ENCODE measurements at regions not wholly inside any gene's neighbourhood (a gene's known extent, or its start where the extent isn't known, plus 50 kb on each side); places are given as distances from the start of the nearest gene placed in this dataset.

DNA sequence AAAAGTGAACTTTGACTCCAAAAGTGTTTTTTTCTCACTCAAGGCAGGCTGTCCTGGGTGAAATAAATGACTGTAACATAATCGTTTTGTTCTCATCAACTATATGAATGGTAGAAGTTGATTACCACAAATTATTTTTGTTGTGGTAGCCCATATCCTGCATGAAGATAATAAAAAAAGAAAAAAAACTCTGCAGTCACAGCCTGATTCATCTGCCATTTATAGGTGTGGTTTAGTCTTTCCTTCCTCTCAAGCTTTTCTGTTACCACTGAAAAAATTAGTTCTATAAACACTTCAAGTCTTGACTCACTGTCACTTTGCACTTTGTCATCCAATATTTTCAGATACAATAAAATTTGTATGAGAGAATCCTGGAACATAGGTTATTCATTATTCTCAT, 522.0 kb downstream of the PLCL1 start:
- H3K27me3 ChIP-seq (ENCODE audit: low read depth), result peaks cover 18% of the 10 kb centered on the region
- in situ Hi-C loops (cut with MboI; ENCODE audit: low sequenced_read_pairs), result no loop called here
- H3K9me3 ChIP-seq, result no peaks in the 10 kb centered on the region
- no peak for DNase-seq (ENCODE audit: low spot score in 2 of 2)
- no peaks in the 10 kb centered on the region for H3K36me3 ChIP-seq (replicated peaks)
- H3K4me3 ChIP-seq, result no peak overlapping the region
- no peaks in the 10 kb centered on the region for H3K4me1 ChIP-seq

GRCh38 chr2:198325359-198325758, 521.0 kb downstream of the PLCL1 start:
- Histone ChIP-seq H3K27me3 (ENCODE audit: low read depth) (peaks cover 15% of the 10 kb centered on the region), H3K4me1 (no peaks in the 10 kb centered on the region), H3K4me3 (no peak overlapping the region), H3K36me3 (replicated peaks) (no peaks in the 10 kb centered on the region), H3K9me3 (no peaks in the 10 kb centered on the region)
- in situ Hi-C loops (cut with MboI; ENCODE audit: low sequenced_read_pairs), result no loop called here
- no peak for DNase-seq (ENCODE audit: low spot score in 2 of 2)

DNA sequence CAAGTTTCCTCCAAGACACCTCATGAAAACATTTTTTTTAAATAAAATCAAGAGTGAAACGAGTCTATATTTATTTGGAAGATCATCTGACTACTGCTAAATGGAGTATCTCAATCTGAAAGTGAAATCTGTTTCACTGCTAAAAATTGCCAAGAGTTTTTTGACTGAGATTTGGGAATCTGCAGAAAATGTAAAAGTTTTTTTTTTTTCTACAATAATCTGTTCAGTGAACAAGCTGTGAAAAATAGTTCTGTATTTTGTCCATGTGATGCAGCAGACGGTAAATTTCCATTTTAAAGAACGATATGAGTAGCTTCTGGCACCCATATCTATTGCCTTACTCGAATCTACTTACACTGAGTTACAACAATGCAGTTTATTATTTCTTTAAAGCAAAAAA, 519.7 kb downstream of the PLCL1 start:
- no peak for DNase-seq (ENCODE audit: low spot score in 2 of 2)
- H3K36me3 ChIP-seq (replicated peaks), result no peaks in the 10 kb centered on the region
- in situ Hi-C loops (cut with MboI; ENCODE audit: low sequenced_read_pairs), result loop anchor here (25.0 kb wide), 1 partner anchor 1163 kb away; no protein-coding TSS in a partner anchor
- H3K4me1 ChIP-seq, result no peaks in the 10 kb centered on the region
- peaks cover 24% of the 10 kb centered on the region for H3K27me3 ChIP-seq (ENCODE audit: low read depth)
- H3K9me3 ChIP-seq, result no peaks in the 10 kb centered on the region
- no peak overlapping the region for H3K4me3 ChIP-seq

DNA sequence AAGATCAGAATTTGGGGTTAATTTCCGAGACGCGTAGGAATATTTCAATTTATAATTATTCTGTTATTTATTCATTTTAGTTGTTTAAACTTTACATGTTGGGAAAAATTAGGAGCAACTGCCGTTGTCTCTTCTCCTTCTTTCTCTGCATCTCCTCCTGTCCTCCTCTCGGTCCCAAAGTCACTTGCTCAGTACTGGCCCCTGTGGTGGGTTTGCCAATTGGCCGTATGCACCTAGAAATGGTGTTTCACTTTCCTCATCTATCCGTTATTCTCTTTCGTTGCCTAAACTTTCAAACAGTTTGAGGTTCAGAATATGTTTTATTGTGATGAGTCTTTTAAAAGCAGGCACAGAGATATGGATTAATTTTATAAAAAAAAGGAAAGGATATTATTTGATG, 517.9 kb downstream of the PLCL1 start:
- no peaks in the 10 kb centered on the region for H3K9me3 ChIP-seq
- DNase-seq (ENCODE audit: low spot score in 2 of 2), result peak in 1 of 2 experiments; percentile 34
- in situ Hi-C loops (cut with MboI; ENCODE audit: low sequenced_read_pairs), result loop anchor here (25.0 kb wide), 1 partner anchor 1165 kb away; no protein-coding TSS in a partner anchor
- H3K36me3 ChIP-seq (replicated peaks), result no peaks in the 10 kb centered on the region
- no peak overlapping the region for H3K4me3 ChIP-seq
- no peaks in the 10 kb centered on the region for H3K4me1 ChIP-seq
- H3K27me3 ChIP-seq (ENCODE audit: low read depth), result peaks cover 28% of the 10 kb centered on the region

DNA sequence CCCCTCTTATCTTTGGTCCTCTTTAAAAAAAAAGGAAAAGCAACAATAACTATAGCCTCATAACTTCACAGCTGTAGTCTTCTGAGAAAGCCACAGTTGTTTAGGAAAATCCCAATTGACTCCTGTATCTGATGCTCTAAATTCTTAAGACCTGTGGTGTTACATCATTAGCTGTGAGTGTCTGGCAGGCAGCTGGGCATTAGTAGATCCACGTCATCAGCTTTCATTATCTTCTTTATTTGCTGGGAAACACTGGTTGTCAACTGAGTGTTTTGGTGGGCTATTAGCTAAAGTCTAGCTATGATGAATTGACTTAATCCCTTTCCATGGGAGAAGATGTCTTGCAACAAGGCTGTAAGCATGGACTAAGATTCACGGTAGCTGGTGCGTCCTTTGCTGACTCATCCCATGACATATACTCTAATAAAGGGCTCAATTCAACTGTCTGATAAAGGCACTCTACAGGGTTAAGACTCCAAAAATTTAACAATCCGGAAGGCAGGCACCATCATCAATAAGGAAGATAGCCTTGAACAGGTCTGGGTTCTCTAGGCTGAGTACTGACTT, 517.2 kb downstream of the PLCL1 start:
- Histone ChIP-seq H3K36me3 (replicated peaks) (no peaks in the 10 kb centered on the region), H3K4me3 (no peak overlapping the region), H3K9me3 (no peaks in the 10 kb centered on the region), H3K27me3 (ENCODE audit: low read depth) (peaks cover 30% of the 10 kb centered on the region), H3K4me1 (no peaks in the 10 kb centered on the region)
- in situ Hi-C loops (cut with MboI; ENCODE audit: low sequenced_read_pairs), result loop anchor here (25.0 kb wide), 1 partner anchor 1166 kb away; no protein-coding TSS in a partner anchor
- no peak for DNase-seq (ENCODE audit: low spot score in 2 of 2)

DNA sequence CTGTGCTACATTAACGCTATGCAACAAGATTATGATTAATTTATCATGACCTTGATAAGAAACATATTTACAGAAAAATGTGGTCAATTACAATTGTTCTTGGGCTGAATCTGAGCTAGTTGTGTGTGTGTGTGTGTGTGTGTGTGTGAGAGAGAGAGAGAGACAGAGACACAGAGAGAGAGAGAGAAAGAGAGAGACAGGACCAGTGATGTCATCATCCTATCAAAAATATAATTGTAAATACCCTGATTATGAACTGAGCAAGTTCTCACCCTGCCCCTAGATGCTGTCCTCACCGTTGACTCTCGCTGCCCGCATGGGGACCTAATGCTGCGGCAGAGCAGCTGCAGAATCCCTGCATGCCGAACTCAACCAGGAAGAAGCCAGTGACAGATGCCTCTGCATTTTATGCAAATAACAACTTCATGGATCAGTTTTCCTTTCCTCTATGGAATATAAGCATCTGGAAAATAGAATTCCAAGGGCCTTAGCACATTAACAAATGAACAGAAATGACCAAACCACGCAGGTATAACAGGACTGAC, 512.5 kb downstream of the PLCL1 start:
- in situ Hi-C loops (cut with MboI; ENCODE audit: low sequenced_read_pairs), result loop anchor here (25.0 kb wide), 1 partner anchor 1170 kb away; no protein-coding TSS in a partner anchor
- no peak for DNase-seq (ENCODE audit: low spot score in 2 of 2)
- no peaks in the 10 kb centered on the region for H3K9me3 ChIP-seq
- peaks cover 8% of the 10 kb centered on the region for H3K4me1 ChIP-seq
- H3K4me3 ChIP-seq, result no peak overlapping the region
- peaks cover 40% of the 10 kb centered on the region for H3K27me3 ChIP-seq (ENCODE audit: low read depth)
- H3K36me3 ChIP-seq (replicated peaks), result no peaks in the 10 kb centered on the region

GRCh38 chr2:198315791-198316630, 511.6 kb downstream of the PLCL1 start:
- H3K4me1 ChIP-seq, result peaks cover 8% of the 10 kb centered on the region
- H3K9me3 ChIP-seq, result no peaks in the 10 kb centered on the region
- no peak overlapping the region for H3K4me3 ChIP-seq
- H3K36me3 ChIP-seq (replicated peaks), result no peaks in the 10 kb centered on the region
- in situ Hi-C loops (cut with MboI; ENCODE audit: low sequenced_read_pairs), result loop anchor here (25.0 kb wide), 1 partner anchor 1171 kb away; no protein-coding TSS in a partner anchor
- no peak for DNase-seq (ENCODE audit: low spot score in 2 of 2)
- H3K27me3 ChIP-seq (ENCODE audit: low read depth), result peaks cover 43% of the 10 kb centered on the region

GRCh38 chr2:198314559-198315153, 510.3 kb downstream of the PLCL1 start:
- Histone ChIP-seq H3K4me1 (peaks cover 8% of the 10 kb centered on the region), H3K4me3 (no peak overlapping the region), H3K9me3 (no peaks in the 10 kb centered on the region), H3K27me3 (ENCODE audit: low read depth) (peaks cover 40% of the 10 kb centered on the region), H3K36me3 (replicated peaks) (no peaks in the 10 kb centered on the region)
- DNase-seq (ENCODE audit: low spot score in 2 of 2), result peak in 1 of 2 experiments; percentile 51
- in situ Hi-C loops (cut with MboI; ENCODE audit: low sequenced_read_pairs), result loop anchor here (25.0 kb wide), 1 partner anchor 1173 kb away; no protein-coding TSS in a partner anchor

GRCh38 chr2:198312596-198313483, 508.4 kb downstream of the PLCL1 start:
- DNase-seq (ENCODE audit: low spot score in 2 of 2), result peak; percentile 39 to 72
- Histone ChIP-seq H3K4me1 (peaks cover 8% of the 10 kb centered on the region), H3K9me3 (no peaks in the 10 kb centered on the region), H3K36me3 (replicated peaks) (no peaks in the 10 kb centered on the region), H3K27me3 (ENCODE audit: low read depth) (peaks cover 28% of the 10 kb centered on the region), H3K4me3 (no peak overlapping the region)
- in situ Hi-C loops (cut with MboI; ENCODE audit: low sequenced_read_pairs), result loop anchor here (25.0 kb wide), 1 partner anchor 1174 kb away; no protein-coding TSS in a partner anchor

- in situ Hi-C loops (cut with MboI; ENCODE audit: low sequenced_read_pairs), result loop anchor here (25.0 kb wide), 1 partner anchor 1176 kb away; no protein-coding TSS in a partner anchor
- H3K27me3 ChIP-seq (ENCODE audit: low read depth), result peaks cover 25% of the 10 kb centered on the region
- no peak overlapping the region for H3K4me3 ChIP-seq
- DNase-seq (ENCODE audit: low spot score in 2 of 2), result no peak
- no peaks in the 10 kb centered on the region for H3K36me3 ChIP-seq (replicated peaks)
- no peaks in the 10 kb centered on the region for H3K9me3 ChIP-seq
- peaks cover 8% of the 10 kb centered on the region for H3K4me1 ChIP-seq
Measured at GRCh38 chr2:198311020-198311419, 506.6 kb downstream of the PLCL1 start.

DNA sequence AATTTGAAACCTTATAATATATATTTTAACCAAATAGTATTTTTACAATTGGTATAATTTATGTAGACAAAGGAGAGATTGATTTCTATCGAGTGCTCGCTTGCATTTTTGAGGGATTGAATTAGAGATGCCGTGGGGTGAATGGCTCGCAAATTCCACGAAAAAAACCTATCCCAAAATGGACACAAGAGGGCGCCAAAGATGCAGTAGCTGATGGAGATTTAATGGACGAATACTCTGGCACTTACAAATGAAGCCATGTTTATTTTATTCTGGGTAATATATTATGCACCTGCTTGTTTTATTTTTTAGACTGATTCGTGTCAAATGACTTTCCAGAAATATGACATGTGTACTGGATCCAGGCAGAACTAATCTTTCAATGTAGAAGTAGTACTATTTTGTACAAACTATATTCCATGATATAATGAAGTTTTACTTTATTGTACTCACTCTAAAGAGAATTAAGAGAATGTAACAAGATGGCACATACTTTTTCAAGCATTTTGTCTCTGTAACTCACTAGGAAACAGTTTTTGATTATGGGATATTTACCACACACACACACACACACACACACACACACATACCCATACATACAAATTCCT, 505.4 kb downstream of the PLCL1 start:
- in situ Hi-C loops (cut with MboI; ENCODE audit: low sequenced_read_pairs), result loop anchor here (25.0 kb wide), 1 partner anchor 1178 kb away; no protein-coding TSS in a partner anchor
- Histone ChIP-seq H3K4me1 (peaks cover 8% of the 10 kb centered on the region), H3K27me3 (ENCODE audit: low read depth) (peaks cover 22% of the 10 kb centered on the region), H3K4me3 (no peak overlapping the region), H3K9me3 (no peaks in the 10 kb centered on the region), H3K36me3 (replicated peaks) (no peaks in the 10 kb centered on the region)
- DNase-seq (ENCODE audit: low spot score in 2 of 2), result peak; percentile 27 to 74

DNA sequence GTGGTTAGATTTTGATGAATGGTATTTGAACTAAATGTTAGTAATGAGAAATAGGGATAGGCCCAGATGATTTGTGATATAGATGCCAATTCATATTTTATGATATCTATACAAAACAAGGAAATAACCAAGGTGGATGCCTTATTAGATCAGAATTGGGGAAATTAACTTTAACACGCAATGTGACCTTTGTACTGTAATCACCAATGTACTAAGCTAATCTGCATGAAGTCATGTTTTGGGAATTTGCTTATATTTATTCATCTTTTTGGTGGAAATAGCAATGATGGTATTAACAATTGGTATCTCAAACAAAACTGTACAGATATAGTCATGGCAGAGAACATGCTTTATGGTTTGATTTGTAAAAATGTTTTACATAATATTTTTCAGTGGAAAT, 504.7 kb downstream of the PLCL1 start:
- Histone ChIP-seq H3K27me3 (ENCODE audit: low read depth) (peaks cover 17% of the 10 kb centered on the region), H3K36me3 (replicated peaks) (no peaks in the 10 kb centered on the region), H3K4me1 (peaks cover 8% of the 10 kb centered on the region), H3K4me3 (no peak overlapping the region), H3K9me3 (no peaks in the 10 kb centered on the region)
- in situ Hi-C loops (cut with MboI; ENCODE audit: low sequenced_read_pairs), result loop anchor here (25.0 kb wide), 1 partner anchor 1178 kb away; no protein-coding TSS in a partner anchor
- DNase-seq (ENCODE audit: low spot score in 2 of 2), result no peak
